ENCODE measurements at regions not wholly inside any gene's neighbourhood (a gene's known extent, or its start where the extent isn't known, plus 50 kb on each side); places are given as distances from the start of the nearest gene placed in this dataset.

DNA sequence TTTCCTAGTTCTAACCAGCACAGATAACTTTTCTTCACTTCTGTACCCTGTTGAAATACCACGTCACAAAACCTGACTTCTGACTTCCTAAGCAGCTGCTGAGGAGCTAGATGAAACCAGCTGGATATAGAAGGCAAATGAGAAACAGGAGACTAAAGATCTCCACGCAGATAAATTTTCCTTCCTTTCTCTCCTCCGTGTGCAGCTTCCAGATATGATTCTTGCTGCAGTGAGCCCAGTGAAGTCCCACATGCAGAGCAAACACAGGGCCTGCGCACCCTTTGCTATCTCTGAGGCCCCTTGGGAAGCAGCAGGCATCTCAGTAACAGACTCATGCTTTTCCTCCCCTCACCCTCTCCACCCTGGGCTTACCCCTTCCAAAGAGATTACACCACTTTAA is 1638.3 kb downstream of the MAT2B start:
- Histone ChIP-seq H3K27me3 (ENCODE audit: control insufficient read depth, insufficient read depth, low read length) (no peaks in the 10 kb centered on the region), H3K9me3 (ENCODE audit: control insufficient read depth, insufficient read depth, low read depth, low read length) (no peaks in the 10 kb centered on the region), H3K4me1 (ENCODE audit: control insufficient read depth, insufficient read depth, low read length) (peaks cover 20% of the 10 kb centered on the region), H3K36me3 (ENCODE audit: control insufficient read depth, insufficient read depth, low read length) (no peaks in the 10 kb centered on the region), H3K9ac (ENCODE audit: low read length) (no peak overlapping the region), H3K27ac (ENCODE audit: low read depth, low read length) (no peak overlapping the region), H3K4me3 (ENCODE audit: low read depth, low read length) (no peak overlapping the region)

DNA sequence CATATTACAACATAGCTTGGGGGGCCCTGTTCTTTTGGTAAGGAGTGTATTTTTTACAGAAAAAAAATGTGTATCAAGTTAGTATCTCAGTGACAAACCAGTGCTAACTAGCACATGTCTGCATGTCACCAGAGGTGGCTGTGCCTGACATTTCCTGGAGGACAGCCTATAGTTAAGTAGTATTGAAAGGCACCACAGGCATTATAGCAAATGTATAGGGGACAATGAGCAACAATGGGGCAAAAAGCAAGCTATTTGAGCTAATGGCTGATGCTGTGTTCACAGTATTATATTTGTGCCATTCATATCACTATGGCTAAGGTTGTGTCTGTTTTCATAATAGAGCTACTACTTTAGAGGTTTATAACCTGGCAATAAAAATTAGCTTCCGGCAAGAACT is 1644.0 kb downstream of the MAT2B start:
- Histone ChIP-seq H3K27ac (ENCODE audit: low read depth, low read length) (no peak overlapping the region), H3K4me1 (ENCODE audit: control insufficient read depth, insufficient read depth, low read length) (no peaks in the 10 kb centered on the region; the same call in 1 of the 2 replicates), H3K27me3 (ENCODE audit: control insufficient read depth, insufficient read depth, low read length) (no peaks in the 10 kb centered on the region), H3K9ac (ENCODE audit: low read length) (no peak overlapping the region), H3K36me3 (ENCODE audit: control insufficient read depth, insufficient read depth, low read length) (no peaks in the 10 kb centered on the region), H3K4me3 (ENCODE audit: low read depth, low read length) (no peak overlapping the region), H3K9me3 (ENCODE audit: control insufficient read depth, insufficient read depth, low read depth, low read length) (no peaks in the 10 kb centered on the region)

DNA sequence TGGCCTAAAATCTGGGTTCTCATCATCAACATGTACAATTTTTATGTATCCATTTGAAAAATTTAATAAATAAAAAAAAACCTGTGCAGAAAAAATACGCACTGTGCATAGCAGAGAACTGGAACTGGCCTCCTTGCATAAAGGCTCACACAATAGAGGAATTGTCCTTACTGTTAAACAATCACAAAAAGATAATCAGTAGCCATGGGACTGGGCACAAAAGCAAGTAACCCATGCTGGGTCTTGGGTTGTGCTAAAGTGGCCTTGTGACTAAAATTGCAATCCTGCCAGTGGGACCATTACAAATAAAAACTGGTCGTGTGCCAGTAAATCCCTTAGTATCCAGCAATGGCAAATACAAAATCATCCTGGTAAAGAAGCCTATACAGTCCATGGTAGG is 1646.6 kb downstream of the MAT2B start:
- H3K36me3 ChIP-seq (ENCODE audit: control insufficient read depth, insufficient read depth, low read length), result no peaks in the 10 kb centered on the region
- no peaks in the 10 kb centered on the region for H3K27me3 ChIP-seq (ENCODE audit: control insufficient read depth, insufficient read depth, low read length)
- H3K9me3 ChIP-seq (ENCODE audit: control insufficient read depth, insufficient read depth, low read depth, low read length), result no peaks in the 10 kb centered on the region
- no peak overlapping the region for H3K4me3 ChIP-seq (ENCODE audit: low read depth, low read length)
- H3K4me1 ChIP-seq (ENCODE audit: control insufficient read depth, insufficient read depth, low read length), result no peaks in the 10 kb centered on the region; the same call in 1 of the 2 replicates
- H3K27ac ChIP-seq (ENCODE audit: low read depth, low read length), result no peak overlapping the region
- no peak overlapping the region for H3K9ac ChIP-seq (ENCODE audit: low read length)

DNA sequence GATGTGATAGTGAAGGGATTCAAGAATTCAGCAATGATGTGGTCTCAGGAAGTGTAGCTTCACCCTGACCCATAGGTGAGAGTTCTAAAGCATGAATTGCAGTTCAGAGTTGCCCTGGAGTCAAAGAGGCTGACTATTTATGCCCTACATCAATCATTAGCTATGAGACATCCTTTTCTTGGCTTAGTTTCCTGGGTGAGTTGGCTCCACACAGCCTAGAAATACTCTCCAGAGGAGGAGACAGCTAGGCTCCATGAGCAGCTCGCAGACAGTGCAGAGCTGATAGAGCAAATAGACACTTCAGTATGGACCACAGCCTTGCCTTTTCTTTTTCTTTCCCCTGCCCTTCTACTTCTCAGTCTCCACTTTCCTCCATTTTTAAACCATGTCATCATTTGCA is 1651.8 kb downstream of the MAT2B start:
- H3K4me1 ChIP-seq (ENCODE audit: control insufficient read depth, insufficient read depth, low read length), result no peaks in the 10 kb centered on the region
- H3K9ac ChIP-seq (ENCODE audit: low read length), result no peak overlapping the region
- no peaks in the 10 kb centered on the region for H3K9me3 ChIP-seq (ENCODE audit: control insufficient read depth, insufficient read depth, low read depth, low read length)
- no peaks in the 10 kb centered on the region for H3K36me3 ChIP-seq (ENCODE audit: control insufficient read depth, insufficient read depth, low read length)
- no peak overlapping the region for H3K27ac ChIP-seq (ENCODE audit: low read depth, low read length)
- no peaks in the 10 kb centered on the region for H3K27me3 ChIP-seq (ENCODE audit: control insufficient read depth, insufficient read depth, low read length)
- no peak overlapping the region for H3K4me3 ChIP-seq (ENCODE audit: low read depth, low read length)

DNA sequence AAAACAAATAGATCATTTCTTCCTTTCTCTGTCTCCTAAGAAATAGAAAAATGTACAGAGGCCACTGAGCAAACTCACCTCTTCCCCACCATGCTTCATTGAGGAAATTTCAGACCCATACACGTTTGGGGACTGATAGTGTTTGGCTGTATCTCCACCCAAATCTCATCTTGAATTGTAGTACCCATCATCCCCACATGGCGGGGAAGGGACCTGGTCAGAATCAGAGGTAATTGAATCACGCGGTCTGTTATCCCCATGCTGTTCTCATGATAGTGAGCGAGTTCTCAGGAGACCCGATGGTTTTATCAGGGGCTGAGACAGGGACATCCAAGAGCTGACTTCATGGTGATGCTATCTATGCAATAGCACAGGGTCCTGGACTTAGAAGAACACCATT is 1655.8 kb downstream of the MAT2B start:
- Histone ChIP-seq H3K27ac (ENCODE audit: low read depth, low read length) (no peak overlapping the region), H3K4me3 (ENCODE audit: low read depth, low read length) (no peak overlapping the region), H3K9ac (ENCODE audit: low read length) (no peak overlapping the region), H3K9me3 (ENCODE audit: control insufficient read depth, insufficient read depth, low read depth, low read length) (no peaks in the 10 kb centered on the region), H3K36me3 (ENCODE audit: control insufficient read depth, insufficient read depth, low read length) (no peaks in the 10 kb centered on the region), H3K27me3 (ENCODE audit: control insufficient read depth, insufficient read depth, low read length) (no peaks in the 10 kb centered on the region), H3K4me1 (ENCODE audit: control insufficient read depth, insufficient read depth, low read length) (no peaks in the 10 kb centered on the region)

DNA sequence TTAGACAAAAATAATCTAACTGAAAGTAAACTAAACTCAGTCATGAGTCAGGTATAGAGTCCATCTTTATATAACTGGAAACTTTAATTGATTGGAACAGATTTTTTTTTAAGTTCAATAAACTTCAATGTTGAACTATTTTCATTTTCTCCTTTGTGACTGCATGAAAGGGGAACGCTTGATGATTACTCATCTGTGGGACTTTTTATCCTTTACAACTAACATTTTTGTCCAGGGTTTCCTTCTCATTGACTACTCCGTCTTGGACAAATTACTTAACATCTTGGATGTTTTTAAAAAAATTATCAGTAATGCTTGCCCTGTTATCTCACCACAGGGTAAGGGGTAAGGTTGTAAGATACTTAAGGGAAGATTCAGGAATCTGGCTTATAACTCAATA is 1658.4 kb downstream of the MAT2B start:
- Histone ChIP-seq H3K4me1 (ENCODE audit: control insufficient read depth, insufficient read depth, low read length) (no peaks in the 10 kb centered on the region), H3K4me3 (ENCODE audit: low read depth, low read length) (no peak overlapping the region), H3K9me3 (ENCODE audit: control insufficient read depth, insufficient read depth, low read depth, low read length) (no peaks in the 10 kb centered on the region), H3K36me3 (ENCODE audit: control insufficient read depth, insufficient read depth, low read length) (no peaks in the 10 kb centered on the region), H3K27ac (ENCODE audit: low read depth, low read length) (no peak overlapping the region), H3K27me3 (ENCODE audit: control insufficient read depth, insufficient read depth, low read length) (no peaks in the 10 kb centered on the region), H3K9ac (ENCODE audit: low read length) (no peak overlapping the region)

DNA sequence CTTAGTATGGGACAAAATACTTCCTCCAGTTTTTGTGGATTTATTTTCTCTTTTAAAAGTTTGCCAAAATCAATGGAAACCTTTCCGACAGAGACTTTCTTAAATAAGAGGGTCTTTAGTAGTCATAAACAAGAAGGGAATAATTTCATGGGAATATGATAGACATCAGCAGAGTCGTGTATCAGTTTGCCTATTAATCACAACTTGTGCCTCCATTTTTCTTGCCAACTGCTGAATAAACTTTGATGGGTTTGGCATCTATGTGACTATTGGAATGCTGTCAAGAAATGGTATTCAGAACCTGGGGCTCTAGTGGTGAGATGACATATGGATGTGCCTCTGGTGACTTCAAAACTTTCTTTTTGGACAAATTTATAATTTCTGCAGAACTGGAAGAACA is 1668.2 kb downstream of the MAT2B start:
- Histone ChIP-seq H3K36me3 (ENCODE audit: control insufficient read depth, insufficient read depth, low read length) (no peaks in the 10 kb centered on the region), H3K4me1 (ENCODE audit: control insufficient read depth, insufficient read depth, low read length) (peaks cover 5% of the 10 kb centered on the region; the same call in 1 of the 2 replicates), H3K27me3 (ENCODE audit: control insufficient read depth, insufficient read depth, low read length) (no peaks in the 10 kb centered on the region), H3K27ac (ENCODE audit: low read depth, low read length) (no peak overlapping the region), H3K9ac (ENCODE audit: low read length) (no peak overlapping the region), H3K4me3 (ENCODE audit: low read depth, low read length) (no peak overlapping the region), H3K9me3 (ENCODE audit: control insufficient read depth, insufficient read depth, low read depth, low read length) (no peaks in the 10 kb centered on the region)

DNA sequence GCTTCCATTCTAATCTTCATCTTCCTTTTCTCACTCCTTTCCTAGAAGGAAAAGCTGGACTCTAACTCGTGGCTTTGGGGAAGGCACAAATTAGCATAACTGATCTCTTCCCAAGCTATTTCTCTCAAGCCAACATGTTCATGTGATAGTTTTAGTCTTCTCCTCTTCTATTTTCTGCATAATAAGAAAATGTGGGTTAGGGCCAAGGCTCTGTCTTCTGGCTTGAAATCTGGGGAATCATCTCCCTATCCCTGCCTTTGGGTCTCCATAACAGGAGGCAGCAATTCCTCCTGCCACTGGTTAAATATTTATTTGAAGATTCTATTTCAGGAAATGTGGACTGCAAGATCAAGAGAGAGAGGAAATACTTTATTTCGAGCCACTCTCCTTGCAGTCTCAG is 1669.6 kb downstream of the MAT2B start:
- Histone ChIP-seq H3K4me3 (ENCODE audit: low read depth, low read length) (no peak overlapping the region), H3K27me3 (ENCODE audit: control insufficient read depth, insufficient read depth, low read length) (no peaks in the 10 kb centered on the region), H3K9ac (ENCODE audit: low read length) (no peak overlapping the region), H3K9me3 (ENCODE audit: control insufficient read depth, insufficient read depth, low read depth, low read length) (no peaks in the 10 kb centered on the region), H3K36me3 (ENCODE audit: control insufficient read depth, insufficient read depth, low read length) (no peaks in the 10 kb centered on the region), H3K4me1 (ENCODE audit: control insufficient read depth, insufficient read depth, low read length) (peaks cover 5% of the 10 kb centered on the region; the same call in 1 of the 2 replicates), H3K27ac (ENCODE audit: low read depth, low read length) (no peak overlapping the region)

DNA sequence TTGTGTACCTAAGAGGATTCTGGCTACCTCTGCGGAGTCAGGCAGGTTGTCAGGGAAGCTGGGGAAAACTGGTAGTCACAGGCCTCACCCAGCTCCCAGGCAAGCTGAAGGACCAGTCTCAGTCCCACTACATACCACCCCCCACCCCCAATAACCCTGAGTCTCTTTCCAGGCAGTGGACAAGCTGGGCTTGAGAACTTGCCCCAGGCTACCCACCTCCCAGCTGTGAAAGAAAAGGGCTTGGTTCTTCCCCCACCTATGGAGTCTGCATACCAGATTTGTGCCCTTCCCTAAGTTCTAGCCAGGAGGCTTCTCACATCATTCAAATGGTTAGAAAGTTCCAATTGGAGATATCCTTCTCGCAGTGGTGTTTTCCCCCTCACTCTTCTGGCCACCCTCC is 1678.8 kb downstream of the MAT2B start:
- H3K27me3 ChIP-seq (ENCODE audit: control insufficient read depth, insufficient read depth, low read length), result no peaks in the 10 kb centered on the region
- no peak overlapping the region for H3K9ac ChIP-seq (ENCODE audit: low read length)
- H3K27ac ChIP-seq (ENCODE audit: low read depth, low read length), result no peak overlapping the region
- no peaks in the 10 kb centered on the region for H3K36me3 ChIP-seq (ENCODE audit: control insufficient read depth, insufficient read depth, low read length)
- H3K9me3 ChIP-seq (ENCODE audit: control insufficient read depth, insufficient read depth, low read depth, low read length), result no peaks in the 10 kb centered on the region; the same call in 1 of the 2 replicates
- H3K4me3 ChIP-seq (ENCODE audit: low read depth, low read length), result no peak overlapping the region
- no peaks in the 10 kb centered on the region for H3K4me1 ChIP-seq (ENCODE audit: control insufficient read depth, insufficient read depth, low read length)

DNA sequence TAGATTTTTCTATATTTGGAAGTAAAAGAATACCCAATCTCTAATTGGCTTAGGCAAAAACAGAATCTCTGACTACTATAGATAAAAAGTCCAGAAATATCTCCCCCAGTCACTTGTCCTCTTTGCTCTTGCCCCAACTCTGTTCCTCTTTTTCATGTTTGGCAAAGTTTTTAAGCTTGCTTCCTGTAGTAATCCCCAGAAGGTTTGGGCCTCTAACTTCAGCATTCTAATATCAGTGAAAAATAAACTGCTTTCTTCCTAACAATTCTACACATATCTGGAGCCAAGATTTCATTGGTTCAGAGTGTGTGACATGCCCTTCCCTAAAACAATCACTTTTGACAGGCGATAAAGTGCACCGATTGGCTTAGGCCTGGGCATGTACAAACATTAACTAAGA is 1680.3 kb downstream of the MAT2B start:
- Histone ChIP-seq H3K9ac (ENCODE audit: low read length) (no peak overlapping the region), H3K9me3 (ENCODE audit: control insufficient read depth, insufficient read depth, low read depth, low read length) (no peaks in the 10 kb centered on the region; the same call in 1 of the 2 replicates), H3K4me3 (ENCODE audit: low read depth, low read length) (no peak overlapping the region), H3K36me3 (ENCODE audit: control insufficient read depth, insufficient read depth, low read length) (no peaks in the 10 kb centered on the region), H3K4me1 (ENCODE audit: control insufficient read depth, insufficient read depth, low read length) (no peaks in the 10 kb centered on the region), H3K27ac (ENCODE audit: low read depth, low read length) (no peak overlapping the region), H3K27me3 (ENCODE audit: control insufficient read depth, insufficient read depth, low read length) (no peaks in the 10 kb centered on the region)

DNA sequence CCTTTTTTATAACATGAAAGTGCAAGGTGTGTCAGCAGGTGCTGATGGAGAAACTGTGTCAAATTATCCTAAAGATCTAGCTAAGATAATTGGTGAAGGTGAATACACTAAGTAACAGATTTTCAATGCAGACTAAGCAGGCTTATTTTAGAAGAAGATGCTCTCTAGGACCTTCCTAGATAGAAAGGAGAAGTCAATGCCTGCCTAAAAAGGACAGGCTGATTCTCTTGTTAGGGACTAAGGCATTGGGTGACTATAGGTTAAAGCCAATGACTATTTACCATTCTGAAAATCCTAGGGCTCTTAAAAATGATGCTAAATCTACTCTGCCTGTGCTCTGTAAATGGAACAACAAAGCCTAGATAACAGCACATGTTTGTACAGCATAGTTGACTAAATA is 1682.4 kb downstream of the MAT2B start:
- Histone ChIP-seq H3K36me3 (ENCODE audit: control insufficient read depth, insufficient read depth, low read length) (no peaks in the 10 kb centered on the region), H3K4me1 (ENCODE audit: control insufficient read depth, insufficient read depth, low read length) (no peaks in the 10 kb centered on the region), H3K27ac (ENCODE audit: low read depth, low read length) (no peak overlapping the region), H3K9ac (ENCODE audit: low read length) (no peak overlapping the region), H3K27me3 (ENCODE audit: control insufficient read depth, insufficient read depth, low read length) (no peaks in the 10 kb centered on the region), H3K4me3 (ENCODE audit: low read depth, low read length) (no peak overlapping the region), H3K9me3 (ENCODE audit: control insufficient read depth, insufficient read depth, low read depth, low read length) (no peaks in the 10 kb centered on the region; the same call in 1 of the 2 replicates)
